SK-N-SH (cell line): ENCODE measurements at regions not wholly inside any gene's neighbourhood (a gene's known extent, or its start where the extent isn't known, plus 50 kb on each side); places are given as distances from the start of the nearest gene placed in this dataset.

Experiments used
- CTCF ChIA-PET: fragments of 300-600, 350-600 bp; formaldehyde crosslinking; extraction: SDS; loops from one replicate; lab custom pipeline; 2021; lab: Yijun Ruan, JAX
- POLR2A ChIA-PET: fragments of 350-600 bp; sonication (Branson Sonifier 250); formaldehyde crosslinking; extraction: SDS; loops from one replicate; lab custom pipeline; 2020; ENCODE audit warnings: antibody characterized with exemption, inconsistent platforms; lab: Yijun Ruan, JAX
- DNase-seq: peaks from one replicate; pipeline ENCODE4 v3.0.0; 2012
- H2AFZ ChIP-seq: fragments of 200-600 bp; sonication (generic); 2 replicates; pipeline ENCODE4 v1.8.1; 2016; ENCODE audit warnings: antibody characterized with exemption, mild to moderate bottlenecking, low read depth
- H3F3A ChIP-seq: fragments of 200-600 bp; sonication (generic); replicated peaks from 2 replicates; pipeline ENCODE3; 2016; ENCODE audit warnings: antibody characterized with exemption, mild to moderate bottlenecking; ENCODE audit not compliant: insufficient read depth
- H3K27ac ChIP-seq, 2 experiments: fragments of 200-500 bp in 1 of 2; fragments of 200-600 bp in 1 of 2; sonication (Bioruptor generic) in 1 of 2; sonication (generic), shearing (Covaris generic) in 1 of 2; 2 replicates each; pipeline versions ENCODE4 v1.5.1 to v1.6.1; 2014 to 2016; ENCODE audit warnings: low read depth in 2 of 2, inconsistent platforms in 1 of 2, low read length in 1 of 2, mild to moderate bottlenecking in 1 of 2, mixed read lengths in 1 of 2
- H3K27me3 ChIP-seq: fragments of 200-600 bp; sonication (generic), shearing (Covaris generic); 2 replicates; pipeline ENCODE4 v1.6.1; 2016; ENCODE audit warnings: mixed run types; ENCODE audit not compliant: insufficient read depth
- H3K36me3 ChIP-seq, 2 experiments: fragments of 200-500 bp in 1 of 2; fragments of 200-600 bp in 1 of 2; sonication (Bioruptor generic) in 1 of 2; sonication (generic) in 1 of 2; replicated peaks in 1 of 2; 2 replicates each; pipeline versions ENCODE3 to v1.5.1; 2014 to 2016; ENCODE audit warnings: low read length in 1 of 2, mild to moderate bottlenecking in 1 of 2; ENCODE audit not compliant: insufficient read depth in 2 of 2, control insufficient read depth in 1 of 2
- H3K4me1 ChIP-seq, 2 experiments: fragments of 200-500 bp in 1 of 2; fragments of 200-600 bp in 1 of 2; sonication (Bioruptor generic) in 1 of 2; sonication (generic), shearing (Covaris generic) in 1 of 2; 2 replicates each; pipeline versions ENCODE4 v1.5.1 to v1.6.1; 2014 to 2016; ENCODE audit warnings: low read depth in 1 of 2, low read length in 1 of 2, mixed run types in 1 of 2; ENCODE audit not compliant: insufficient read depth in 2 of 2, control insufficient read depth in 1 of 2
- H3K4me2 ChIP-seq: fragments of 200-600 bp; sonication (generic), shearing (Covaris generic); 2 replicates; pipeline ENCODE4 v1.6.1; 2017; ENCODE audit warnings: mixed run types
- H3K4me3 ChIP-seq, 2 experiments: fragments of 200-500 bp in 1 of 2; fragments of 200-600 bp in 1 of 2; sonication (Bioruptor generic) in 1 of 2; sonication (generic), shearing (Covaris generic) in 1 of 2; 2 replicates each; pipeline versions ENCODE4 v1.5.1 to v1.8.1; 2014 to 2016; ENCODE audit warnings: low read depth in 2 of 2, inconsistent platforms in 1 of 2, low read length in 1 of 2, mild to moderate bottlenecking in 1 of 2, mixed read lengths in 1 of 2, moderate library complexity in 1 of 2
- H3K79me2 ChIP-seq: fragments of 200-600 bp; sonication (generic); 2 replicates; pipeline ENCODE4 v1.8.1; 2017; ENCODE audit warnings: mild to moderate bottlenecking; ENCODE audit not compliant: insufficient read depth
- H3K9ac ChIP-seq: fragments of 200-600 bp; sonication (generic); 2 replicates; pipeline ENCODE4 v1.6.1; 2017; ENCODE audit warnings: mixed run types
- H3K9me2 ChIP-seq: fragments of 200-600 bp; sonication (generic); 2 replicates; pipeline ENCODE4 v1.6.1; 2017; ENCODE audit warnings: mixed run types
- H3K9me3 ChIP-seq: fragments of 200-600 bp; sonication (generic); 2 replicates; pipeline ENCODE4 v1.6.1; 2017; ENCODE audit warnings: mixed run types, mild to moderate bottlenecking, moderate library complexity
- H4K20me1 ChIP-seq: fragments of 200-600 bp; sonication (generic); 2 replicates; pipeline ENCODE4 v1.6.1; 2017; ENCODE audit warnings: mild to moderate bottlenecking, mixed run types; ENCODE audit not compliant: insufficient read depth
- ELF1 ChIP-seq: IDR thresholded peaks from 2 replicates; pipeline ENCODE4 v1.4.0; 2012
- FOSL2 ChIP-seq: IDR thresholded peaks from 2 replicates; pipeline ENCODE4 v1.4.0; 2012; ENCODE audit warnings: low read depth, mild to moderate bottlenecking, moderate library complexity, borderline replicate concordance
- FOXM1 ChIP-seq: IDR thresholded peaks from 2 replicates; pipeline ENCODE4 v1.4.0; 2012; ENCODE audit warnings: low read depth, mild to moderate bottlenecking
- POLR2AphosphoS5 ChIP-seq: IDR thresholded peaks from 2 replicates; pipeline ENCODE4 v1.6.1; 2012; ENCODE audit warnings: low read depth, low read length
- RCOR1 ChIP-seq: fragments of 150-350 bp; IDR thresholded peaks from 2 replicates; pipeline ENCODE4 v1.6.1; 2017; ENCODE audit warnings: antibody characterized with exemption, low read length
- WGBS: methylation state at CpG from one replicate; pipeline ENCODE4 v1.1.6; 2017; ENCODE audit warnings: low lambda C conversion rate; 5-methylcytosine and 5-hydroxymethylcytosine counted together
- TF ChIP-seq, protein P1 (sequence below): IDR thresholded peaks from 2 replicates; pipeline ENCODE4 v1.6.1; 2012; ENCODE audit warnings: mild to moderate bottlenecking, low read depth, low read length, moderate library complexity
- TF ChIP-seq, protein P2 (sequence below): IDR thresholded peaks from 2 replicates; pipeline ENCODE4; 2012

DNA sequence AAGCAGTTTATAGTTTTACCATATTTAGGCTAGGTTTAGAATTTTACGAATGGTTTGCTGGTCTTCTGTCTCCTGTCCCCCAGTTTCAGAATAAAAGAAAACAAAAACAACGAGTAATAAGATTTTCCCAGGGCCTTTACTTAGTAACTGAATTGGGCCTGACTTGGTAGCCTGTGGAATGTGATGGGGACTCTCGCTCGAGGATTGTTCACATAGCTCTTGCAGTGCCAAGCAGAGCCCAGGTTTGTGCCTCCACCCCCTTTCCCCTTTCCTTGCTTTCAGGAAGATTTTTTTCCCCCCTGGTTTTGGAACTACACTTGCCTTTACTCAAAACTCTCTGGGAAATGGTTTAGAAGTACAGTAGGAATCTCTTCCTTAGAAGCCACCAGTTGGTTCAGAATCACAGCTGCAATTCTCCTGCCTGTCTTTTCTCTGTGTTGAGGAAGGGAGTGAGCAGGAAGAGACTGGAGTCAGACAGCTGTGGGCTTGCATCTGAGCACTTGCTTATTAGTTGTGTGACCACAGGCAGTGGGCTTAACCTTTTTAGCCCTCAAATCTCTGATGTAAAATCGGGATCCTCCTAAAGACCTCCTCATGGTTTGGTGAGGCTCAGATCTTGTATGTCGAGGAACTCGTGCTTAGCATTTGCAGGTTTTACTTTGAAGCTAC is 501.2 kb downstream of the PCNX1 start:
- Histone ChIP-seq H3K9me2 (no peaks in the 10 kb centered on the region), H3K9ac (no peak overlapping the region), H3K27ac (peak overlapping the region in 1 of 2 experiments; percentile 35; a peak in 2 of 4 replicates), H3F3A (peaks cover 10% of the 10 kb centered on the region), H3K4me2 (no peak overlapping the region), H3K4me1 (peaks cover 2 to 20% of the 10 kb centered on the region in 2 experiments; a peak in 2 of 4 replicates), H3K27me3 (no peaks in the 10 kb centered on the region), H3K4me3 (no peak overlapping the region), H3K9me3 (no peaks in the 10 kb centered on the region), H3K36me3 (no peaks in the 10 kb centered on the region), H3K79me2 (peaks cover 92% of the 10 kb centered on the region), H4K20me1 (no peaks in the 10 kb centered on the region), H2AFZ (no peak overlapping the region)
- TF ChIP-seq, protein P1, sequence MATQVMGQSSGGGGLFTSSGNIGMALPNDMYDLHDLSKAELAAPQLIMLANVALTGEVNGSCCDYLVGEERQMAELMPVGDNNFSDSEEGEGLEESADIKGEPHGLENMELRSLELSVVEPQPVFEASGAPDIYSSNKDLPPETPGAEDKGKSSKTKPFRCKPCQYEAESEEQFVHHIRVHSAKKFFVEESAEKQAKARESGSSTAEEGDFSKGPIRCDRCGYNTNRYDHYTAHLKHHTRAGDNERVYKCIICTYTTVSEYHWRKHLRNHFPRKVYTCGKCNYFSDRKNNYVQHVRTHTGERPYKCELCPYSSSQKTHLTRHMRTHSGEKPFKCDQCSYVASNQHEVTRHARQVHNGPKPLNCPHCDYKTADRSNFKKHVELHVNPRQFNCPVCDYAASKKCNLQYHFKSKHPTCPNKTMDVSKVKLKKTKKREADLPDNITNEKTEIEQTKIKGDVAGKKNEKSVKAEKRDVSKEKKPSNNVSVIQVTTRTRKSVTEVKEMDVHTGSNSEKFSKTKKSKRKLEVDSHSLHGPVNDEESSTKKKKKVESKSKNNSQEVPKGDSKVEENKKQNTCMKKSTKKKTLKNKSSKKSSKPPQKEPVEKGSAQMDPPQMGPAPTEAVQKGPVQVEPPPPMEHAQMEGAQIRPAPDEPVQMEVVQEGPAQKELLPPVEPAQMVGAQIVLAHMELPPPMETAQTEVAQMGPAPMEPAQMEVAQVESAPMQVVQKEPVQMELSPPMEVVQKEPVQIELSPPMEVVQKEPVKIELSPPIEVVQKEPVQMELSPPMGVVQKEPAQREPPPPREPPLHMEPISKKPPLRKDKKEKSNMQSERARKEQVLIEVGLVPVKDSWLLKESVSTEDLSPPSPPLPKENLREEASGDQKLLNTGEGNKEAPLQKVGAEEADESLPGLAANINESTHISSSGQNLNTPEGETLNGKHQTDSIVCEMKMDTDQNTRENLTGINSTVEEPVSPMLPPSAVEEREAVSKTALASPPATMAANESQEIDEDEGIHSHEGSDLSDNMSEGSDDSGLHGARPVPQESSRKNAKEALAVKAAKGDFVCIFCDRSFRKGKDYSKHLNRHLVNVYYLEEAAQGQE, result no peak
- TF ChIP-seq FOXM1 (no peak), POLR2AphosphoS5 (no peak), ELF1 (no peak), FOSL2 (no peak)
- DNase-seq, result no peak
- POLR2A ChIA-PET, result no interaction called here
- 82% methylated on average over 7 of the region's 7 CpGs for WGBS
- CTCF ChIA-PET, result interaction anchor here (0.5 kb wide), 1 partner anchor 18 kb away, joined by 3 read pairs; no protein-coding TSS in a partner anchor

DNA sequence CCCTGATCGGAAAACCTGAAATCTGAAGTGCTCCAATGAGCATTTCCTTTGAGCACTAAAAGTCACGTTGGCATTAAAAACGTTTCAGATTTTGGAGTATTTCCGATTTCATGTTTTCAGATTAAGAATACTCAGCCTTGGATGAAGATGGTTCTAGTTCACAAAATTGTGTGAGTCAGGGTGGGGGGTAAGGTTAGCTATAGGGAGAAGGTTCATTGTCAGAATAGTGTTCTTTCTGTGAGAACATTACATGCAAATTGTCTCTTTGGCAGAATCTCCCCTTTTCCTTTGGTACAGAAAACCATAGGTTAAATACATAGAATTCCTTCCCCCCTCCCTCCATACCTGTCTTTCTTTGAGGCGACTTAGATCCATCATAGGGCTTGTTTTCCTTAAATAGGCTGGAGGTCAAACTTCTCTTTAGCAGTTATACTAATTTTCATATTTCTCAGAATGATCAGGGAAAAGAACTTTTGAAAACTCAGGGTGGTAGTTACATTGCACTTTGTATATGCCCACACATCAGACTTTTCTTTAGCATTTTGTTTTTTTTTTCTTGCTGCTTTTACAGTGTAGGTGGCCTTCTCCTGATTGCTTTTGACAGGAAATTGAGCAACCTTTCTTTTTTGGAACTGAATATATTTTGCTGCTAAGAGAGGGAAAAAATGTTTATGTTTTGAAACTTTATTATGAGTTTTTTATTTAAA is 503.5 kb downstream of the PCNX1 start:
- Histone ChIP-seq H4K20me1 (no peaks in the 10 kb centered on the region), H3K4me2 (no peak overlapping the region)
- CTCF ChIA-PET, result interaction anchor here (0.7 to 0.9 kb wide), 2 partner anchors 8 to 23 kb away, joined by 3 read pairs; no protein-coding TSS in a partner anchor

More for the DNA sequence above, 503.5 kb downstream of the PCNX1 start:
- H3K9me3 ChIP-seq, result no peaks in the 10 kb centered on the region
- peaks cover 7 to 28% of the 10 kb centered on the region in 2 experiments; a peak in 3 of 4 replicates for H3K4me1 ChIP-seq
- H3F3A ChIP-seq, result peaks cover 26% of the 10 kb centered on the region
- H3K4me3 ChIP-seq, result no peak overlapping the region
- no peak overlapping the region for H2AFZ ChIP-seq
- TF ChIP-seq, protein P2, sequence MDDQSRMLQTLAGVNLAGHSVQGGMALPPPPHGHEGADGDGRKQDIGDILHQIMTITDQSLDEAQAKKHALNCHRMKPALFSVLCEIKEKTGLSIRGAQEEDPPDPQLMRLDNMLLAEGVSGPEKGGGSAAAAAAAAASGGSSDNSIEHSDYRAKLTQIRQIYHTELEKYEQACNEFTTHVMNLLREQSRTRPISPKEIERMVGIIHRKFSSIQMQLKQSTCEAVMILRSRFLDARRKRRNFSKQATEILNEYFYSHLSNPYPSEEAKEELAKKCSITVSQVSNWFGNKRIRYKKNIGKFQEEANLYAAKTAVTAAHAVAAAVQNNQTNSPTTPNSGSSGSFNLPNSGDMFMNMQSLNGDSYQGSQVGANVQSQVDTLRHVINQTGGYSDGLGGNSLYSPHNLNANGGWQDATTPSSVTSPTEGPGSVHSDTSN, result 0 out of 2 replicates have a peak, but pooled peaks have one; percentile 15
- no peak for TF ChIP-seq RCOR1
- TF ChIP-seq, all 33 proteins: peak for 1
- peaks cover 84% of the 10 kb centered on the region for H3K79me2 ChIP-seq
- no peak overlapping the region for H3K27ac ChIP-seq
- no peaks in the 10 kb centered on the region for H3K27me3 ChIP-seq
- WGBS, result 85% methylated on average over 5 of the region's 5 CpGs
- H3K36me3 ChIP-seq, result no peaks in the 10 kb centered on the region
- POLR2A ChIA-PET, result no interaction called here
- DNase-seq, result no peak
- no peaks in the 10 kb centered on the region for H3K9me2 ChIP-seq
- H3K9ac ChIP-seq, result no peak overlapping the region
